HG03103 (cell line): ENCODE measurements at regions not wholly inside any gene's neighbourhood (a gene's known extent, or its start where the extent isn't known, plus 50 kb on each side); places are given as distances from the start of the nearest gene placed in this dataset.
"Not testable (repeated sequence)": the region's sequence is repeated elsewhere in the genome, so short reads cannot be mapped to it uniquely, and the experiment has no call there.

Source experiments
- ATAC-seq: cut with Tn5 transposase; IDR thresholded peaks from one replicate; pipeline ENCODE4 v1.9.1; 2021; ENCODE audit warnings: low read depth; ENCODE audit not compliant: unreplicated experiment

- ATAC-seq, result no peak
These were observed 233.4 kb upstream of the PELI2 start for GRCh38 chr14:55884819-55885218.

GRCh38 chr14:55889124-55889523 lies 229.1 kb upstream of the PELI2 start:
- no peak for ATAC-seq

GRCh38 chr14:55891692-55892091 lies 226.5 kb upstream of the PELI2 start:
- no peak for ATAC-seq

DNA sequence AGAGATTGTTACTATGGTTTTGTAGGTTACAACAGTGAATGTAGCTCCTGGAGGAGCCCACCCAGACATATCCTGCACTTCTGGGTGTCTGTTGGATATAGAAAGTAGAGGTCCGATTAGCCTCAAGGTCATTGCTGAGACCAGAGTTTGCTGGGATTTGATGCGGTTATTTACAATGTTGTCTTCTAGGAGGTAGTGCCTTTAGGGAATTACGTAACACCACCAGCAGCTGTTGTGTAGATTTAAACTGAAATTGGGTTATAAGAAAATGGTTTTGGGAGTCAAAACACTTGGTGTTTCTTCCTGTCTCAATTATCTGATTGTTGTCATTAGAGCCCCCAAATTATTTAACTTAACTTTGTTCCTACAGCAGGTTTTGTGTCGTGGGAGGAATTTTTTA lies 225.3 kb upstream of the PELI2 start:
- no peak for ATAC-seq

DNA sequence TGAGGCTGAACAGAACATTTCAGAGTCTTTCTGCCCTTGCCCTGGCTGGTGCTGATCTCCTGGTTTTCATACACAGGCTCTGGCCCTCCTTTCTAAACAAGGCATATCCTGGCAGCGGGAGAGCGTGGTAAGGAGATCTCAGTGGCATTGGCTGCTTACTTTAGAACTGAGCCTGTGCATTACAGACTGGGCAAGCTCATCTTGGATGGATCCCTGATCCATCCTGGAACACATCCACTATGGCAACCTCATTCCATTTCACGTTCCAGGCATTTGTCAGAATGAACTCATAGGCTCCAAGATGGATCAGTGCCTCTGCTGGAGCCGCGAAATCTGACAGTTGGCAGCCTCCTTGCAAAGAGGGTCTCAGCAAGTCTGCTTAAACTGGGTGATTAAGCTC lies 224.5 kb upstream of the PELI2 start:
- ATAC-seq, result no peak

DNA sequence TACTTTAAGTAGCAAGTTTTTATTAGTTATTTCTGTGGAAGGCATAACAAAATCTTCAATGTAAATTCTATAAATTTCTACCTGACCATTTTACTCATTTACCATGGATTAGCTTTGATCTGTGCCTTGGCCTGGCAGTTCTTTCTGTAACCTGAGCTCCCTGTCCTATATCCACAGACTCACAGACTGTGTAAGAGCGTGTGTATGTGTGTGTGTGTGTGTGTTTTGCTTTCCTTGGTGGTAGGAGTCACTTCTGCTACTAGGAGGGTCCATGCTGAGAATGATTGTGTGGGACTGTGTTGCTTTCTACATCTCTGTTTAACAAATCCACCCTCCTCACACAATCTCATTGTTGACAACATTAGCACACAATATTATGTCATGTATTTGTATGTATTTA lies 221.2 kb upstream of the PELI2 start:
- ATAC-seq, result no peak

- no peak for ATAC-seq
These were observed 219.3 kb upstream of the PELI2 start for GRCh38 chr14:55898938-55899337.

- ATAC-seq, result no peak
These were observed 218.7 kb upstream of the PELI2 start for GRCh38 chr14:55899531-55899930.

DNA sequence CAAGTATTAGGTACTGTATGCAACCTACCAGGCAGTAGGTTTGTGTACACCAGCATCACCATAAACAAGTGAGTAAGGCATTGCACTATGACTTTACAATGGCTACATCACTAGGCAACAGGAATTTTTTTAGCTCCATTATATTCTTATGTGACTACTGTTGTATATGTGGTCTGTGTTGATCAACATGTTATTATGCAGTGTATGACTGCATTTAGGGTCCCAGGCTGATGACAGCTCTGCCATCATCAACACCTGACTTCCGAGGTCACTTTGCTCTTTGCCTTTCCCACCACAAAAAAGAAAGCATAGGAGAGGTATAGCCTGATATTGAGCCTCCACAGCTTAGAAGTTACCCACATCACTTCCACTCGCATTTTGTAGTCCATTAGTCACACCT lies 217.5 kb upstream of the PELI2 start:
- no peak for ATAC-seq

DNA sequence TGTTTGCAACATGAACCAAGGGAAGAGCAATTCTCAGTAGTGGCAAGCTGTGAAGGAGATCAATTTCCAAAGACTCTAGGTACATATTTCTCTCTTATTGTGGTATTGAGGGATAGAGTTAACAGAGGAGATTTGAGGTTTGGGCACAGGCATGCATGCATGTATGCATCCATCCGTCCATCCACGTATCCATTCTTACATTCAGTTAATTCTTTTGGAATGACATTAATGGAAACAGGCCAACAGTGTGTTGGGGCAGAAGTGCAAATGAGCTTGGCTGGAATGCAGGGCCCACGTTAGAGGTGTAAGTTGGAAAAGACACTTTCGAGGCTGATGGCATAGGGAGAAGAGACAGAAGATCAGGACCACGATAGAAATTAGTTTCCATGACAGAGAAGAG lies 216.9 kb upstream of the PELI2 start:
- no peak for ATAC-seq

DNA sequence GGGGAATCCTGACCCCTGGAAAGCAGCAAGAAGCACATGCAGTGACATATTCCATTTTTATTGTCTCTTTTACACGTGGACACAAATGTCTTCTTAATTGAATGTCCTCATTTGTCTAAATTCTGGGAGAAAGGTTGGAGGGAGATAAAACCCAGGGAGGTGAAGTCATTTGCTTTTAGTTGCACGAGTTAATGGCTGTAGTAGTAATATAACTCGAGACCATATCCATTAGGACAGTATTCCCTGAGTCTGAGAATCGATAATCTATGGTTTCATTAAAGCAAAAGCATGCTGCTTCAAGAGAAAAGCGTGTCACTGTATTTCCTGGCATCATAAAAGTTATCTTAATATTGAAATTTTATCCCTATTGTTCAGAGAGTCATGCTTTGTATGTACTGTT lies 216.0 kb upstream of the PELI2 start:
- ATAC-seq, result no peak

DNA sequence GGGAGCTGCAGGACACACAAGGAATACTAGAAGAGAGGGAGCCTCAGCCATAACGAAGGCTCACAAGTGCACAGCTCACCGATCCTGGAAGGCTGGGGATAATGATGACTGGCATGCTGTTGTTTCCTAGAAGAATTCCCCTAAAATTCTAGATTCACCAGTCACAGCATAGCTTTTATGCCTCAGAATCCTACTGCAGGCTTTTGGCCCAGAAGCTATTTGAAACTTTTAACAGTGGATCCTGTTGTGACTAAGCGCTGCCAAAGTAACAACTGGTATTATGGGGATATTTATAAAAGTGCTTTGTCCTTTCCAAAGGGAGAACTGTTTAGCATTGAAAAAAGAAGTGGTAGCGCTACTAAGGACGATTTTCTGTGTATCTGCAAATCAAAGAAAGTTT lies 214.1 kb upstream of the PELI2 start:
- ATAC-seq, result no peak

DNA sequence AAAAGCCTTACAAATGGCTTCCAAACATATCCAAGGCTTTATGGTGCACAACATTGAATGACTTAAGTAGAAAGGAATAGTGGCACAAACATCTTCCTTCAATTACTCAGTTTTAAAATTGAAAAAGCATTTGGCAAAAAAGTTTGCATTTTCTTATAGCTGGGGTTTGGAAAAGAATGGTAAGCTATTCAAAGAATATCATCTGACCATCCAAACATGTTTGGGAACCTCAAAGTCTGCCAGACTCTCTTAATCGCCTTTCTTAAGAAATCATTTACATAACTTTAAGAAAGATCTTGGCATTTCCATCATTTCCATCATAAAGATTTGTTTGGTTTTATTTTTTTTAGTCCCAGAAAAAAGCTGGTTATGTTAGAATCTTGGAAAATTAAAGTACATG lies 210.1 kb upstream of the PELI2 start:
- ATAC-seq, result no peak

- ATAC-seq, result no peak
These were observed 208.3 kb upstream of the PELI2 start for GRCh38 chr14:55909879-55910278.

DNA sequence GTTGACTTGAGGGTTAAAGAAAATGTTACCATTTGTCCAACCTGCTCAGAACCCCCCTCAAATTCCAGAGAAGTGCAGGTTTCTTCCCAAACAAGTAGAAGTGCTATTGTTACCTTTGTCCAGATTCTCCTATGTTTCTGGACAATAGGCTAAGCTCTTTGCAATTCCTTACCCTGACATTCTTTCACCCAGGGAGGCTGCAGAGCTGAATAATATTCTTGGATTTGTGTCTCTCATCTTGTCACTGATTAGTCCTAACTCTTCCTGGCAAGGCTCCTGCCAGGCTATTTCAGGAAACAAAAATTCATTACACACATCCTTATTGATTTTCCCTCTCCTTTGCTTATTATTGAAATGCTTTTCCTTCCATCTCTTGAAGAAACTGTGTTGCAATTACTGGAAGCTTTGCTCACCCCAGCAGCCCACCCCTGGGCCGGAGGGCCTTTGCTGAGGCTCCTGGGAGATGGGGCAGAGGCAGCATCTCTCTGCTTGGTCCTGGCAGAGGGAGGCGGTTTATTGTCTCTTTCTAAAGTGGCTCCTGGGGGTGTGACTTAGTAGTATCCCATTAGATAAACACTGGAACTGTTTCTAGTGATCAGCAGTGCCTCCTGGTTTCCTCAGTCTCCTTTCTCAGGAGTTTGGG lies 207.5 kb upstream of the PELI2 start:
- no peak for ATAC-seq

DNA sequence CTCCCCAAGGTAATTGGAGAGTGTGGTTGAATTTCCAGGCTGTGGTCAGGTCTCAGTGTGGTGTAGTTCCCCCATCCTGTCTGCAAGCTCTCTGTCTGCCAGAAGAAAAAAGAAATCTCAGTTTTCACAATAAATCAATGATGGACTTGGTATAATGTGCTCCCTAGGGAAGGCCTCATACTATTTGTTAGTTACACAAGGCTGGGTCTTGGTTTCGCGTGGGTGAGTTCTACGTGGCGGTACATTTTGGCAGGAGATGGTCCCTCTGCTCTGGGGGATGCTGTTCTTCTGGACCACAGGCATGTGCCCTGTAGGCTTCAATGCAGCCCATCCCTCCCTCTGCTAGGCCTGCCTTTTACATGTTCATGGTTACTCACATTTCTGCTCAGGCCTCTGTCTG lies 206.4 kb upstream of the PELI2 start:
- ATAC-seq, result no peak

DNA sequence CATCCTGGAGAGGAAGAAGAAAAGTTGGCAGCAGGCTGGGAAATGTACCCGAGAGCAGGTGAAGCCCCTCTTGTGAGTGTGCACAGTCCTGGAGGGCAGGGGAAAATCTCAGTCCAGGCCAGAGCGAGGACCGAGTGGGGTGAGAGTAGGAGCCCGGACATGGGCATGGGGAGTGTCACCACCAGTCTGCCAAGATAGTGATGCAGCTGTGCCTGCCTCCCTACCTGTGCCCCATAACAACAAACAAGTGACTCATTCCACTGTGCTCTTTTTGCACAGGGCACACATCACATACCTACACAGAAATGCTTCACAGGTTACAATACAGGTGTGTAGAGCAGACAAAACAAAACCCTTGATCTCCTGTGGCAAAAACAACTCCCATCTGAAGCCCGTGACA lies 205.9 kb upstream of the PELI2 start:
- no peak for ATAC-seq

DNA sequence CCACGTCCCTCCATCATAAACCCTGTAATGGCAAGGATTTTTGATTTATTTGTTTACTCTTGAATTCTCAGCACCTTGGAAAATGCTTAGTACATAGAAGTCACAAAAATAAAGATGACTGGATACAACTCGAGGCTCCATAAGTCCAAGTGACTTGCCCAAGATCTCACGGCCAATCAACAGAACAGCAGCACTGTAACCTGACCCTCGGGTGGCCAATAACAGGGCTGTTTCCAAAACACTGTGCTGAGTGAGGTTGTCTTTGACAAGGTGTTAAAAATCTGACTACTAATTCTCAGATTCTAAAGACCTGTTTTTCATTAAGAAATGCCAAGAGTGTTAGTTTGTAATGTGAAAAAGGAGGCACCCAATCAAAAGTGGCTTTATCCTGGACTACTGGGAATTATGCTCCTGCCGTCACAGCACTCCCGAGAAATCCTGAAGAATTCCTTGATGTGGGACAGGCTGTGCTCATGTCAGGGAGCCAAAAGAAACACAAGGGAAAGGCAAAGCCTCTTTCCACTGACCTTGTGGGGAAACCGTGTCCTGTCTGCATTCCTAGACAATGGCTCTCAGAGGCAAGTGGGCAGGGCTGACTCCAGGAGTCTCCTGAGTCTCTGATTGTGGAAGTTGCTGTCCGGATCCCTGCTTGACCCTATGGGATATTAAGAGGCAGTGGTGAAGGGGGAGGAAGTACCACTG lies 204.7 kb upstream of the PELI2 start:
- ATAC-seq, result no peak

- no peak for ATAC-seq
These were observed 203.4 kb upstream of the PELI2 start for GRCh38 chr14:55914771-55915170.

GRCh38 chr14:55915456-55915855 lies 202.8 kb upstream of the PELI2 start:
- no peak for ATAC-seq

GRCh38 chr14:55919800-55920199 lies 198.4 kb upstream of the PELI2 start:
- ATAC-seq, result not testable (repeated sequence)

DNA sequence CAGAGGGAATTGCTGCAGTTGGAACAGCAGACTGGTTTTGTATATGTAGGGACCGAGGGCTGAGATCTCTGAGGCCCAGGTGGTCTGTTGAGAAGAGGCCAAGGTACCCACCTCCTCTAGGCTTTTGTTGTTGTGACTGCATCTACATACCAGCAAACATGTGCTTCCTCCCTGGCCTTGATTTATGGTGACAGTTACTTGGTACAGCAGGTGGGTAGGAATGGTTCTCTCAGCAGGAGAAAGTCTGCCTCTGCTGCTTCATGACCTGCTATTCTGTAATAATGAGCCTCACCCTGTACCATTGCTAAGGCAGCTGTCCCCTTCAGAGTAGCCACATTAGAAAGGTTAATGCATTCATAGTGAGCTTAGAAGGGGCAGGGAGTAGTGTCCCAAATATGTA lies 196.7 kb upstream of the PELI2 start:
- no peak for ATAC-seq

DNA sequence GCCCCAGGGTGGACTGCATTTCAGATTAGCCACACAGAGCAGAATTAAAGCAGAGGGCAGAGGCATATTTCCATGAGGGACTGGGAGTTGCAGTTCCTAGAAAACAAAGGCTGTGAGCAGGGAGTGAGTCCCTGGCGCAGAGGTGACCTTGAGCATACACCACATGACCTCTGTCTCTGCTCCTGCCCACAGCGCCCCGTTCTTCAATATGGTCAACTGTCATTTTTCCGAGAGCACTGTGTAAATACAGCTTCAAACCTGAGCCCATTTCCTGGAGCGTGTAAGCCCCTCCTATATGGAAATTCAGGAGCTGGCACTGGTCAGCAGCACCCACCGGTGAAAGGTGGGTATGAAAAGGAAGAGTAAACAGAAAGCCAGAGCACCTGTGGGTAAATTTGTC lies 192.2 kb upstream of the PELI2 start:
- no peak for ATAC-seq
